WTC11 (cell line): ENCODE measurements at regions not wholly inside any gene's neighbourhood (a gene's known extent, or its start where the extent isn't known, plus 50 kb on each side); places are given as distances from the start of the nearest gene placed in this dataset.

Experiments used
- AR ChIP-seq: fragments of 250-450 bp; sonication (Bioruptor Pico); IDR thresholded peaks from 2 replicates; pipeline ENCODE4 v1.9.0; 2021; ENCODE audit warnings: mild to moderate bottlenecking
- FOXP1 ChIP-seq: sonication (generic); formaldehyde crosslinking; IDR thresholded peaks from 2 replicates; pipeline ENCODE4 v1.8.0; 2022; ENCODE audit warnings: missing genetic modification reagents, mild to moderate bottlenecking, moderate library complexity, borderline replicate concordance
- IRF1 ChIP-seq: sonication (generic); formaldehyde crosslinking; IDR thresholded peaks from 2 replicates; pipeline ENCODE4 v1.8.0; 2023; ENCODE audit warnings: missing genetic modification reagents
- MAX ChIP-seq: sonication (generic); formaldehyde crosslinking; IDR thresholded peaks from 2 replicates; pipeline ENCODE4 v1.8.0; 2022; ENCODE audit warnings: mild to moderate bottlenecking, missing genetic modification reagents
- NR3C1 ChIP-seq: sonication (generic); formaldehyde crosslinking; conservative IDR thresholded peaks from 2 replicates; pipeline ENCODE4 v1.8.1; 2023; ENCODE audit warnings: low read depth, mild to moderate bottlenecking, missing genetic modification reagents
- PREB ChIP-seq: sonication (generic); formaldehyde crosslinking; IDR thresholded peaks from 2 replicates; pipeline ENCODE4 v1.8.1; 2022; ENCODE audit warnings: mild to moderate bottlenecking, missing genetic modification reagents, moderate library complexity, borderline replicate concordance
- ZBTB21 ChIP-seq: sonication (generic); formaldehyde crosslinking; IDR thresholded peaks from 2 replicates; pipeline ENCODE4 v1.8.1; 2023; ENCODE audit warnings: mild to moderate bottlenecking, missing genetic modification reagents, borderline replicate concordance
- TF ChIP-seq, protein P1 (sequence below): sonication (generic); formaldehyde crosslinking; IDR thresholded peaks from 2 replicates; pipeline ENCODE4 v1.8.0; 2022; ENCODE audit warnings: mild to moderate bottlenecking, missing genetic modification reagents
- TF ChIP-seq, protein P2 (sequence below): fragments of 200-600 bp; IDR thresholded peaks from 2 replicates; pipeline ENCODE4 v1.8.0; 2022; ENCODE audit warnings: antibody characterized with exemption

DNA sequence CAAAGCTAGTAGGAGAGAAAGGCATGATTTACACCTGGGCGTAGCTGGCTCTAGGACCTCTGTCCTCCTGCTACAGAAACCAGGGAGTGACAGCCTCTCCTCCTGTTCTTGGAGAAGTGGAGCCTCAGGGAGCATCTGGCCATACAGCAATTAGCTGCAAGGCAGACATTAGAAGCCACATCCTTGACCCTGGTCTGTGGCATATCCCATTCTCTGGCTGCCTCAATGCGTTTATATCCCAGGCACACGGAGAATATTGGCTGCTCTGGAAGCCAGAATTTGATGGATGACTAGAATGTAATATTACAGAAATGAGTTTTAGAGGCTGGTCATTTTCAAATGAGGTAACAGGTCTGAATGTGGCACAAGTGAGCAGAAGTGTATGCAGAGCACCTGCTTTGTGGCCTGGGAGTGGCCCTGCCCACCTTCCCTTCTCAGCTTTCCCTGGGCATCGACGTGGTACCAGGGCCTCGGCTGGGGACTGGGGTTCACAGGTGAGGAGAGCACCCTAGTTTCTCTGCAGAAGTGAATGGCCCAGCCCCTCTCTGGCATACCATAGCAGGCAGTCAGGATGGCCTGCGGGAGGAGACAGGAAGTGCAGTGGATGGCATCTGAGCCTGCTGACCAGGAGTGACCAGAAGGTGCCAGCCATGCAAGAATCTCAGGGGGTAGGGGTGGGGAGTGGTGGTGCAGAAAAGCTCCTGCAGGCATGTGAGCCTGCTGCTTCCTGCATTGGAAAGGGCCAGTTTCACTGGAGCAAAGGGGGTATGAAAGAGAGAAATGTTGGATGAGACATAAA is 367.2 kb upstream of the ZNF32 start:
- no peak for TF ChIP-seq AR (CRISPR knock-in tag)
- no peak for TF ChIP-seq IRF1
- no peak for TF ChIP-seq PREB
- TF ChIP-seq ZBTB21 (CRISPR knock-in tag), result no peak
- TF ChIP-seq NR3C1 (CRISPR knock-in tag), result no peak
- TF ChIP-seq, protein P1, sequence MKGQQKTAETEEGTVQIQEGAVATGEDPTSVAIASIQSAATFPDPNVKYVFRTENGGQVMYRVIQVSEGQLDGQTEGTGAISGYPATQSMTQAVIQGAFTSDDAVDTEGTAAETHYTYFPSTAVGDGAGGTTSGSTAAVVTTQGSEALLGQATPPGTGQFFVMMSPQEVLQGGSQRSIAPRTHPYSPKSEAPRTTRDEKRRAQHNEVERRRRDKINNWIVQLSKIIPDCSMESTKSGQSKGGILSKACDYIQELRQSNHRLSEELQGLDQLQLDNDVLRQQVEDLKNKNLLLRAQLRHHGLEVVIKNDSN (CRISPR knock-in tag), result no peak
- TF ChIP-seq, protein P2, sequence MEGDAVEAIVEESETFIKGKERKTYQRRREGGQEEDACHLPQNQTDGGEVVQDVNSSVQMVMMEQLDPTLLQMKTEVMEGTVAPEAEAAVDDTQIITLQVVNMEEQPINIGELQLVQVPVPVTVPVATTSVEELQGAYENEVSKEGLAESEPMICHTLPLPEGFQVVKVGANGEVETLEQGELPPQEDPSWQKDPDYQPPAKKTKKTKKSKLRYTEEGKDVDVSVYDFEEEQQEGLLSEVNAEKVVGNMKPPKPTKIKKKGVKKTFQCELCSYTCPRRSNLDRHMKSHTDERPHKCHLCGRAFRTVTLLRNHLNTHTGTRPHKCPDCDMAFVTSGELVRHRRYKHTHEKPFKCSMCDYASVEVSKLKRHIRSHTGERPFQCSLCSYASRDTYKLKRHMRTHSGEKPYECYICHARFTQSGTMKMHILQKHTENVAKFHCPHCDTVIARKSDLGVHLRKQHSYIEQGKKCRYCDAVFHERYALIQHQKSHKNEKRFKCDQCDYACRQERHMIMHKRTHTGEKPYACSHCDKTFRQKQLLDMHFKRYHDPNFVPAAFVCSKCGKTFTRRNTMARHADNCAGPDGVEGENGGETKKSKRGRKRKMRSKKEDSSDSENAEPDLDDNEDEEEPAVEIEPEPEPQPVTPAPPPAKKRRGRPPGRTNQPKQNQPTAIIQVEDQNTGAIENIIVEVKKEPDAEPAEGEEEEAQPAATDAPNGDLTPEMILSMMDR, result no peak
- no peak for TF ChIP-seq FOXP1 (CRISPR knock-in tag)
- no peak for TF ChIP-seq MAX (CRISPR knock-in tag)
